ENCODE measurements at regions not wholly inside any gene's neighbourhood (a gene's known extent, or its start where the extent isn't known, plus 50 kb on each side); places are given as distances from the start of the nearest gene placed in this dataset.

- no peak for TF ChIP-seq CTCF (IDR thresholded peaks at IDR 0.05; ENCODE audit: extremely low read depth, insufficient read depth, missing control alignments)
- DNase-seq (ENCODE audit: low spot score) = no peak
- in situ Hi-C loops (cut with MboI; ENCODE audit: low pct_unique_long_range_greater_than_20kb, low sequenced_read_pairs, unreplicated experiment) = no loop called here
Measured at GRCh38 chr13:30359991-30360390, 52.6 kb upstream of the KATNAL1 start.

- DNase-seq (ENCODE audit: low spot score) = no peak
- in situ Hi-C loops (cut with MboI; ENCODE audit: low pct_unique_long_range_greater_than_20kb, low sequenced_read_pairs, unreplicated experiment) = no loop called here
- TF ChIP-seq CTCF (IDR thresholded peaks at IDR 0.05; ENCODE audit: extremely low read depth, insufficient read depth, missing control alignments) = no peak
Measured at GRCh38 chr13:30360586-30360985, 53.2 kb upstream of the KATNAL1 start.

GRCh38 chr13:30362005-30362788 lies 54.8 kb upstream of the KATNAL1 start:
- no peak for TF ChIP-seq CTCF (IDR thresholded peaks at IDR 0.05; ENCODE audit: extremely low read depth, insufficient read depth, missing control alignments)
- in situ Hi-C loops (cut with MboI; ENCODE audit: low pct_unique_long_range_greater_than_20kb, low sequenced_read_pairs, unreplicated experiment) = no loop called here
- no peak for DNase-seq (ENCODE audit: low spot score)

GRCh38 chr13:30362869-30363268 lies 55.5 kb upstream of the KATNAL1 start:
- in situ Hi-C loops (cut with MboI; ENCODE audit: low pct_unique_long_range_greater_than_20kb, low sequenced_read_pairs, unreplicated experiment) = no loop called here
- no peak for TF ChIP-seq CTCF (IDR thresholded peaks at IDR 0.05; ENCODE audit: extremely low read depth, insufficient read depth, missing control alignments)
- no peak for DNase-seq (ENCODE audit: low spot score)

- no peak for DNase-seq (ENCODE audit: low spot score)
- in situ Hi-C loops (cut with MboI; ENCODE audit: low pct_unique_long_range_greater_than_20kb, low sequenced_read_pairs, unreplicated experiment) = no loop called here
- no peak for TF ChIP-seq CTCF (IDR thresholded peaks at IDR 0.05; ENCODE audit: extremely low read depth, insufficient read depth, missing control alignments)
Measured at GRCh38 chr13:30363725-30364124, 56.4 kb upstream of the KATNAL1 start.

- no peak for TF ChIP-seq CTCF (IDR thresholded peaks at IDR 0.05; ENCODE audit: extremely low read depth, insufficient read depth, missing control alignments)
- DNase-seq (ENCODE audit: low spot score) = no peak
- in situ Hi-C loops (cut with MboI; ENCODE audit: low pct_unique_long_range_greater_than_20kb, low sequenced_read_pairs, unreplicated experiment) = no loop called here
Measured at GRCh38 chr13:30364133-30364532, 56.8 kb upstream of the KATNAL1 start.

All from GM13977 (cell line).